K562 (cell line): ENCODE measurements at regions not wholly inside any gene's neighbourhood (a gene's known extent, or its start where the extent isn't known, plus 50 kb on each side); places are given as distances from the start of the nearest gene placed in this dataset.
"Not testable (repeated sequence)": the region's sequence is repeated elsewhere in the genome, so short reads cannot be mapped to it uniquely, and the experiment has no call there.

Experiments
- CBX2 ChIP-seq: fragments of 200-600 bp; sonication (generic); IDR thresholded peaks from one replicate; pipeline ENCODE4 v1.6.1; 2012; ENCODE audit warnings: mild to moderate bottlenecking, low read length, inconsistent platforms; ENCODE audit not compliant: insufficient read depth, poor library complexity, severe bottlenecking
- EZH2 ChIP-seq: IDR thresholded peaks from 2 replicates; pipeline ENCODE4 v1.6.1; 2012; ENCODE audit warnings: low read depth, mild to moderate bottlenecking, inconsistent platforms, low read length, borderline replicate concordance
- FOXA1 ChIP-seq: fragments of 450-650 bp; IDR thresholded peaks from 2 replicates; pipeline ENCODE4 v1.6.1; 2016; ENCODE audit warnings: mild to moderate bottlenecking, borderline replicate concordance
- SP1 ChIP-seq: sonication (generic); formaldehyde crosslinking; IDR thresholded peaks from 2 replicates; pipeline ENCODE4 v1.8.1; 2022; ENCODE audit warnings: mild to moderate bottlenecking, missing genetic modification reagents
- TEAD1 ChIP-seq, 2 experiments: fragments of 450-650 bp in 1 of 2; sonication (generic) in 1 of 2; formaldehyde crosslinking; IDR thresholded peaks; 2 replicates each; pipeline versions ENCODE4 v1.4.0 to v1.8.0; 2020 to 2022; ENCODE audit warnings: mild to moderate bottlenecking in 2 of 2, missing genetic modification reagents in 1 of 2
- ZBTB7A ChIP-seq: IDR thresholded peaks from 2 replicates; pipeline ENCODE4 v1.6.1; 2011; ENCODE audit warnings: low read depth, mild to moderate bottlenecking, low read length, moderate library complexity, borderline replicate concordance; ENCODE audit not compliant: control insufficient read depth
- TF ChIP-seq, protein P1 (sequence below): sonication (generic); formaldehyde crosslinking; IDR thresholded peaks from 2 replicates; pipeline ENCODE4 v1.8.1; 2022; ENCODE audit warnings: missing genetic modification reagents
- TF ChIP-seq, protein P2 (sequence below), 3 experiments: IDR thresholded peaks in 2 of 3; conservative IDR thresholded peaks in 1 of 3; 2 replicates each; pipeline ENCODE4 v1.5.1; 2011 to 2012; ENCODE audit warnings: low read length in 3 of 3, mild to moderate bottlenecking in 3 of 3, control low read depth in 2 of 3, improper control_type of control experiment in 1 of 3, inconsistent platforms in 1 of 3, low read depth in 1 of 3, mixed read lengths in 1 of 3, moderate library complexity in 1 of 3; ENCODE audit not compliant: insufficient read depth in 2 of 3
- TF ChIP-seq, protein P3 (sequence below): sonication (generic); formaldehyde crosslinking; IDR thresholded peaks from 2 replicates; pipeline ENCODE4 v1.4.0; 2020; ENCODE audit warnings: mild to moderate bottlenecking, missing genetic modification reagents
- TF ChIP-seq, protein P4 (sequence below): fragments of 450-650 bp; IDR thresholded peaks from 2 replicates; pipeline ENCODE4 v1.6.1; 2018; ENCODE audit warnings: mild to moderate bottlenecking, low read depth; ENCODE audit not compliant: partially characterized antibody

DNA sequence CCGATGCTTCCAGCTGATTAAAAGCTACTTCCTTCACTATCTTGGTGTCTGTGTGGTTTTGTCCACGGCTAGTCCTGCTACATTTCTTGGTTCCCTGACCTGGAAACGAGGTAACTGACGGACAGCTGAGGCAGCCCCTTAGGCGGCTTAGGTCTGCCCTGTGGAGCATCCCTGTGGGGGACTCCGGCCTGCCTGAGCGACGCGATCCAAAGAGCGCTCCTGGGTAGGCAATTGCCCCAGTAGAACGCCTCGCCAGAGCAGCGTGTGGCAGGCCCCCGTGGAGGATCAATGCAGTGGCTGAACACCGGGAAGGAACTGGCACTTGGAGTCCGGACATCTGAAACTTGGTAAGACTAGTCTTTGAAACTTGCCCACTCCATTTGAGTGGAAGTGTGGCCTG lies 60.5 kb upstream of the MAGEC2 start:
- not testable (repeated sequence) for TF ChIP-seq ZBTB7A; SP1 (CRISPR knock-in tag); TEAD1 (CRISPR knock-in tag; IDR thresholded peaks at IDR 0.05); EZH2; CBX2; FOXA1
- TF ChIP-seq, protein P1, sequence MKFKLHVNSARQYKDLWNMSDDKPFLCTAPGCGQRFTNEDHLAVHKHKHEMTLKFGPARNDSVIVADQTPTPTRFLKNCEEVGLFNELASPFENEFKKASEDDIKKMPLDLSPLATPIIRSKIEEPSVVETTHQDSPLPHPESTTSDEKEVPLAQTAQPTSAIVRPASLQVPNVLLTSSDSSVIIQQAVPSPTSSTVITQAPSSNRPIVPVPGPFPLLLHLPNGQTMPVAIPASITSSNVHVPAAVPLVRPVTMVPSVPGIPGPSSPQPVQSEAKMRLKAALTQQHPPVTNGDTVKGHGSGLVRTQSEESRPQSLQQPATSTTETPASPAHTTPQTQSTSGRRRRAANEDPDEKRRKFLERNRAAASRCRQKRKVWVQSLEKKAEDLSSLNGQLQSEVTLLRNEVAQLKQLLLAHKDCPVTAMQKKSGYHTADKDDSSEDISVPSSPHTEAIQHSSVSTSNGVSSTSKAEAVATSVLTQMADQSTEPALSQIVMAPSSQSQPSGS: not testable (repeated sequence)
- TF ChIP-seq, protein P2, sequence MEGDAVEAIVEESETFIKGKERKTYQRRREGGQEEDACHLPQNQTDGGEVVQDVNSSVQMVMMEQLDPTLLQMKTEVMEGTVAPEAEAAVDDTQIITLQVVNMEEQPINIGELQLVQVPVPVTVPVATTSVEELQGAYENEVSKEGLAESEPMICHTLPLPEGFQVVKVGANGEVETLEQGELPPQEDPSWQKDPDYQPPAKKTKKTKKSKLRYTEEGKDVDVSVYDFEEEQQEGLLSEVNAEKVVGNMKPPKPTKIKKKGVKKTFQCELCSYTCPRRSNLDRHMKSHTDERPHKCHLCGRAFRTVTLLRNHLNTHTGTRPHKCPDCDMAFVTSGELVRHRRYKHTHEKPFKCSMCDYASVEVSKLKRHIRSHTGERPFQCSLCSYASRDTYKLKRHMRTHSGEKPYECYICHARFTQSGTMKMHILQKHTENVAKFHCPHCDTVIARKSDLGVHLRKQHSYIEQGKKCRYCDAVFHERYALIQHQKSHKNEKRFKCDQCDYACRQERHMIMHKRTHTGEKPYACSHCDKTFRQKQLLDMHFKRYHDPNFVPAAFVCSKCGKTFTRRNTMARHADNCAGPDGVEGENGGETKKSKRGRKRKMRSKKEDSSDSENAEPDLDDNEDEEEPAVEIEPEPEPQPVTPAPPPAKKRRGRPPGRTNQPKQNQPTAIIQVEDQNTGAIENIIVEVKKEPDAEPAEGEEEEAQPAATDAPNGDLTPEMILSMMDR (IDR thresholded peaks at IDR 0.05 in 2 of 3, conservative IDR thresholded peaks at IDR 0.05 in 1 of 3; ENCODE audit: insufficient read depth in 2 of 3, low read depth in 1 of 3, low read length in 3 of 3): not testable (repeated sequence)
- TF ChIP-seq, protein P3, sequence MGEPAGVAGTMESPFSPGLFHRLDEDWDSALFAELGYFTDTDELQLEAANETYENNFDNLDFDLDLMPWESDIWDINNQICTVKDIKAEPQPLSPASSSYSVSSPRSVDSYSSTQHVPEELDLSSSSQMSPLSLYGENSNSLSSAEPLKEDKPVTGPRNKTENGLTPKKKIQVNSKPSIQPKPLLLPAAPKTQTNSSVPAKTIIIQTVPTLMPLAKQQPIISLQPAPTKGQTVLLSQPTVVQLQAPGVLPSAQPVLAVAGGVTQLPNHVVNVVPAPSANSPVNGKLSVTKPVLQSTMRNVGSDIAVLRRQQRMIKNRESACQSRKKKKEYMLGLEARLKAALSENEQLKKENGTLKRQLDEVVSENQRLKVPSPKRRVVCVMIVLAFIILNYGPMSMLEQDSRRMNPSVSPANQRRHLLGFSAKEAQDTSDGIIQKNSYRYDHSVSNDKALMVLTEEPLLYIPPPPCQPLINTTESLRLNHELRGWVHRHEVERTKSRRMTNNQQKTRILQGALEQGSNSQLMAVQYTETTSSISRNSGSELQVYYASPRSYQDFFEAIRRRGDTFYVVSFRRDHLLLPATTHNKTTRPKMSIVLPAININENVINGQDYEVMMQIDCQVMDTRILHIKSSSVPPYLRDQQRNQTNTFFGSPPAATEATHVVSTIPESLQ (CRISPR knock-in tag): not testable (repeated sequence)
- TF ChIP-seq, protein P4, sequence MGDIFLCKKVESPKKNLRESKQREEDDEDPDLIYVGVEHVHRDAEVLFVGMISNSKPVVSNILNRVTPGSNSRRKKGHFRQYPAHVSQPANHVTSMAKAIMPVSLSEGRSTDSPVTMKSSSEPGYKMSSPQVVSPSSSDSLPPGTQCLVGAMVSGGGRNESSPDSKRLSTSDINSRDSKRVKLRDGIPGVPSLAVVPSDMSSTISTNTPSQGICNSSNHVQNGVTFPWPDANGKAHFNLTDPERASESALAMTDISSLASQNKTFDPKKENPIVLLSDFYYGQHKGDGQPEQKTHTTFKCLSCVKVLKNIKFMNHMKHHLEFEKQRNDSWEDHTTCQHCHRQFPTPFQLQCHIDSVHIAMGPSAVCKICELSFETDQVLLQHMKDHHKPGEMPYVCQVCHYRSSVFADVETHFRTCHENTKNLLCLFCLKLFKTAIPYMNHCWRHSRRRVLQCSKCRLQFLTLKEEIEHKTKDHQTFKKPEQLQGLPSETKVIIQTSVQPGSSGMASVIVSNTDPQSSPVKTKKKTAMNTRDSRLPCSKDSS: not testable (repeated sequence)
